Vagina (tissue), 2 donors: ENCODE measurements at regions not wholly inside any gene's neighbourhood (a gene's known extent, or its start where the extent isn't known, plus 50 kb on each side); places are given as distances from the start of the nearest gene placed in this dataset.

Experiments
- DNase-seq, 2 donors: peaks; one replicate each; pipeline ENCODE4 v3.0.0-alpha.2; 2017; ENCODE audit errors: extremely low spot score in 2 of 2
- H3K27ac ChIP-seq: fragments of 200-600 bp; sonication (generic); one replicate; pipeline ENCODE4 v1.5.1; 2019
- H3K27me3 ChIP-seq: fragments of 200-600 bp; sonication (generic); one replicate; pipeline ENCODE4 v1.5.1; 2019
- H3K36me3 ChIP-seq, 2 donors: fragments of 200-600 bp; sonication (generic); one replicate each; pipeline ENCODE4 v1.5.1; 2017 to 2019
- H3K4me1 ChIP-seq: fragments of 200-600 bp; sonication (generic); one replicate; pipeline ENCODE4 v1.5.1; 2019
- H3K4me3 ChIP-seq, 2 donors: fragments of 200-600 bp; sonication (generic); 1 replicate in 1 of 2; 2 replicates in 1 of 2; pipeline ENCODE4 v1.5.1; 2016 to 2019
- H3K9me3 ChIP-seq: fragments of 200-600 bp; sonication (generic); one replicate; pipeline ENCODE4 v1.5.1; 2019
- CTCF ChIP-seq, 3 experiments: fragments of 450-650 bp in 2 of 3; fragments of 200-600 bp in 1 of 3; sonication (generic) in 1 of 3; IDR thresholded peaks; one replicate each; pipeline ENCODE4 v1.5.1; 2017 to 2019; ENCODE audit warnings: antibody characterized with exemption in 3 of 3, mild to moderate bottlenecking in 2 of 3, moderate library complexity in 2 of 3
- POLR2A ChIP-seq, 2 donors: fragments of 450-650 bp; IDR thresholded peaks; one replicate each; pipeline ENCODE4 v1.6.1; 2017; ENCODE audit warnings: antibody characterized with exemption in 2 of 2, mild to moderate bottlenecking in 2 of 2, moderate library complexity in 2 of 2
- POLR2AphosphoS5 ChIP-seq, 2 donors: sonication (generic); formaldehyde crosslinking; IDR thresholded peaks; one replicate each; pipeline ENCODE4 v1.9.0; 2017; ENCODE audit warnings: antibody characterized with exemption in 2 of 2, mild to moderate bottlenecking in 2 of 2, low read depth in 1 of 2; ENCODE audit not compliant: insufficient read depth in 1 of 2
- intact Hi-C: fragments of 100-400 bp; cut with DNase I; formaldehyde crosslinking; loops from one replicate; pipeline ENCODE4 v1.15.1; 2023

- TF ChIP-seq POLR2AphosphoS5 (IDR thresholded peaks at IDR 0.05; ENCODE audit: insufficient read depth in 1 of 2, low read depth in 1 of 2): no peak
- no peak for TF ChIP-seq POLR2A (IDR thresholded peaks at IDR 0.05)
- TF ChIP-seq CTCF (IDR thresholded peaks at IDR 0.05): no peak
- intact Hi-C loops: no loop called here
- Histone ChIP-seq H3K27me3 (no peaks in the 10 kb centered on the region), H3K27ac (no peak overlapping the region), H3K4me1 (no peaks in the 10 kb centered on the region), H3K36me3 (no peaks in the 10 kb centered on the region), H3K4me3 (no peak overlapping the region), H3K9me3 (no peaks in the 10 kb centered on the region)
- no peak for DNase-seq
Measured at GRCh38 chr12:77767335-77767734, 63.4 kb upstream of the NAV3 start.

GRCh38 chr12:77766224-77766623 is 64.5 kb upstream of the NAV3 start:
- H3K27me3 ChIP-seq: no peaks in the 10 kb centered on the region
- DNase-seq: no peak
- intact Hi-C loops: no loop called here
- H3K36me3 ChIP-seq: no peaks in the 10 kb centered on the region
- H3K9me3 ChIP-seq: no peaks in the 10 kb centered on the region
- no peak overlapping the region for H3K4me3 ChIP-seq
- TF ChIP-seq CTCF (IDR thresholded peaks at IDR 0.05) (no peak), POLR2AphosphoS5 (IDR thresholded peaks at IDR 0.05; ENCODE audit: insufficient read depth in 1 of 2, low read depth in 1 of 2) (no peak), POLR2A (IDR thresholded peaks at IDR 0.05) (no peak)
- H3K4me1 ChIP-seq: no peaks in the 10 kb centered on the region
- H3K27ac ChIP-seq: no peak overlapping the region

- no peak for TF ChIP-seq POLR2A (IDR thresholded peaks at IDR 0.05)
- TF ChIP-seq CTCF (IDR thresholded peaks at IDR 0.05): no peak
- no peak for TF ChIP-seq POLR2AphosphoS5 (IDR thresholded peaks at IDR 0.05; ENCODE audit: insufficient read depth in 1 of 2, low read depth in 1 of 2)
- no peak overlapping the region for H3K27ac ChIP-seq
- no peak overlapping the region for H3K4me3 ChIP-seq
- no peaks in the 10 kb centered on the region for H3K4me1 ChIP-seq
- H3K27me3 ChIP-seq: no peaks in the 10 kb centered on the region
- no peak for DNase-seq
- H3K36me3 ChIP-seq: no peaks in the 10 kb centered on the region
- intact Hi-C loops: no loop called here
- no peaks in the 10 kb centered on the region for H3K9me3 ChIP-seq
Measured at GRCh38 chr12:77761286-77761685, 69.4 kb upstream of the NAV3 start.

DNA sequence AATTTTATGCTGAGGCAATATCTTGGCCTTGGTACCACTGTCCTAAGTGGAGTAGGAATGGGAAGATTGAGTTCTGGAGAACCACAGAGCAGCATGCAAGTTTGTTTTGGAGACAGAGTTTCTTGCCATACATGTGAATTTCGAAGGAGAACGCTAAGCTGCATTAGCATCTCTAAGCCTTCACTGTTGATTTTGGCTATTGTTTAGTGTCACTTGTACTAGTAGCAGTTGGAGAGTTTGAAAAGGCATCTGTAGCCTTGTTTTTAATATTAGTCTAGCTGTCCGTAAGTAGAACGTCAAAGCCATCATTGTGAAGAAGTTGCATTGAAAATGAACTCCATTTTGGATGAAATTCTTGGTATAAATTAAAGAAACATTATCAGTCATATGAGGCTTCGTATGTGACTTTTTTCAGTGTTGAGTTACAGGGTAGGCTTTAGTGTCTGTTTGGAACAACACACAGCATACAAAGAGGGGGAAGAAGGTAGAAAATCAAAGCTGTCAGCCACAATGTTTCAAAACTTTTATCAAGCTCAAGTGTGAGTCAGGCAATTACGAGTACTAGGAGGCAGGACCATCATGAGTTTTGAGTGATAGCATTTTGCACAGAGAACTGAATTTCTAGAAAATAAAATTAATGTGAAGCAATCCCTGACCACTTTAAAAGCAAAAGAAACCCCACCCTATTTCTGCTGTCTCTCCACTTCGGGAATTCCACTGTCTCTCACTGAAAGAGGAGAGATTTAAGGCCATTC is 70.2 kb upstream of the NAV3 start:
- no peaks in the 10 kb centered on the region for H3K9me3 ChIP-seq
- no peaks in the 10 kb centered on the region for H3K36me3 ChIP-seq
- H3K4me3 ChIP-seq: no peak overlapping the region
- no peak for DNase-seq
- intact Hi-C loops: no loop called here
- H3K27me3 ChIP-seq: no peaks in the 10 kb centered on the region
- no peaks in the 10 kb centered on the region for H3K4me1 ChIP-seq
- TF ChIP-seq CTCF (IDR thresholded peaks at IDR 0.05) (no peak), POLR2A (IDR thresholded peaks at IDR 0.05) (no peak), POLR2AphosphoS5 (IDR thresholded peaks at IDR 0.05; ENCODE audit: insufficient read depth in 1 of 2, low read depth in 1 of 2) (no peak)
- H3K27ac ChIP-seq: no peak overlapping the region

DNA sequence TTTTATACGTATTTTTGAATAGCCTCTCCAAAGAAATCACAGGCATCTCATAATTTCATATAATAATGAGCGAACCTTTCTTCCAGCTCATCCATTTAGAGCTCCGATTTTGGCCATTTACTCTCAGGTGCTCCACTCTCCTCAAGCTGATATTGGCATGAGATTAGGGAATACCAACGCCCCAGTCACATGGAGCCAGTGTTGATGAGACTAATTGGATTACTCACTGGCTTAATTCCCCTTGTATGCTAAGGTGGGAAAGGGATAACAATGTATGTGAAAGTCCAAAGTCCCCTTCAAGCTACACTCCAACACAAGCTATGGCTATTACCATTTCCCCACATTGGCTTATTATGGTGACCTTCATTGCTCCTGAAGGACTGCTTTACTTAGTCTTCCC is 76.6 kb upstream of the NAV3 start:
- DNase-seq: no peak
- Histone ChIP-seq H3K36me3 (no peaks in the 10 kb centered on the region), H3K27ac (no peak overlapping the region), H3K9me3 (no peaks in the 10 kb centered on the region), H3K4me1 (no peaks in the 10 kb centered on the region), H3K4me3 (no peak overlapping the region), H3K27me3 (no peaks in the 10 kb centered on the region)
- no peak for TF ChIP-seq POLR2AphosphoS5 (IDR thresholded peaks at IDR 0.05; ENCODE audit: insufficient read depth in 1 of 2, low read depth in 1 of 2)
- no peak for TF ChIP-seq POLR2A (IDR thresholded peaks at IDR 0.05)
- TF ChIP-seq CTCF (IDR thresholded peaks at IDR 0.05): no peak
- intact Hi-C loops: no loop called here
